Motor neuron (in vitro differentiated cells): ENCODE measurements at regions not wholly inside any gene's neighbourhood (a gene's known extent, or its start where the extent isn't known, plus 50 kb on each side); places are given as distances from the start of the nearest gene placed in this dataset.

Source experiments
- ATAC-seq, 8 experiments: fragments of 200-7000 bp; cut with Tn5 transposase; replicated peaks in 6 of 8; 2 replicates each; pipeline ENCODE4 v1.8.0; 2021; ENCODE audit warnings: mild to moderate bottlenecking in 8 of 8, moderate library complexity in 8 of 8
- H3K27ac ChIP-seq, 2 donors: fragments of 250-450 bp; sonication (Bioruptor Pico); 2 replicates each; pipeline ENCODE4 v1.9.0; 2021; ENCODE audit warnings: antibody characterized with exemption in 2 of 2, mild to moderate bottlenecking in 2 of 2, moderate library complexity in 1 of 2
- H3K4me1 ChIP-seq, 2 donors: fragments of 250-450 bp; sonication (Bioruptor Pico); replicated peaks in 1 of 2; 2 replicates each; pipeline ENCODE4 v1.6.1; 2021; ENCODE audit warnings: antibody characterized with exemption in 2 of 2, mild to moderate bottlenecking in 2 of 2, moderate library complexity in 1 of 2
- H3K4me3 ChIP-seq, 5 donors: fragments of 250-450 bp; sonication (Bioruptor Pico); 2 replicates each; pipeline ENCODE4 v1.9.0; 2021; ENCODE audit warnings: antibody characterized with exemption in 5 of 5, mild to moderate bottlenecking in 5 of 5, moderate library complexity in 4 of 5
- WGBS, 10 experiments: fragments of 450-650 bp; shearing (Covaris generic); methylation state at CpG; one replicate each; pipeline ENCODE4 v1.0.0; 2022; 5-methylcytosine and 5-hydroxymethylcytosine counted together
- in situ Hi-C, 9 experiments: fragments of 400-800 bp; cut with MboI; loops; one replicate each; pipeline ENCODE4 v1.15.0; 2021; ENCODE audit warnings: low sequenced_read_pairs in 9 of 9, low pct_unique_long_range_greater_than_20kb in 2 of 9; ENCODE audit not compliant: unreplicated experiment in 9 of 9

DNA sequence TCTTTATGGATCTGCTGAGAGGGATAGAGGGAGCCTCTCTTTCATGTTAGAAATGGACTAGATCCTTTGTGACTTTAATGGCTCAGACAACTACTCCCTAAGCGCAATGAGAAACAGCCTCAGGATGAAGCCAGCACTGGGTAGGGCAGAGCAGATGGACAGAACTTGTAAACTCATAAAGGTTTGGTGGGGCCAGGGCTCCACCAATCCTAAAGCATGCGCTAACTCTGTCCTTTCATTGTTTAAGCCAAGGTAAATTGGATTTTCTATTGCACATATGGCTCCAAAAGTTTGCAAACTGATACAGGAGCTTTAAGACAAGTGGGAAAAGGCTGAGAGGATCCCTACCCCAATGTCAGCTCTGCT is 178.1 kb upstream of the MEOX2 start:
- H3K27ac ChIP-seq: no peak overlapping the region
- no peak for ATAC-seq
- 83 to 100% (median 94%) methylated on average over 1 to 2 of the region's 2 CpGs; no CpG with 5 or more reads in 1 of the 10 experiments for WGBS, 10 experiments
- in situ Hi-C loops: no loop called here
- H3K4me3 ChIP-seq: no peak overlapping the region
- H3K4me1 ChIP-seq: no peaks in the 10 kb centered on the region

DNA sequence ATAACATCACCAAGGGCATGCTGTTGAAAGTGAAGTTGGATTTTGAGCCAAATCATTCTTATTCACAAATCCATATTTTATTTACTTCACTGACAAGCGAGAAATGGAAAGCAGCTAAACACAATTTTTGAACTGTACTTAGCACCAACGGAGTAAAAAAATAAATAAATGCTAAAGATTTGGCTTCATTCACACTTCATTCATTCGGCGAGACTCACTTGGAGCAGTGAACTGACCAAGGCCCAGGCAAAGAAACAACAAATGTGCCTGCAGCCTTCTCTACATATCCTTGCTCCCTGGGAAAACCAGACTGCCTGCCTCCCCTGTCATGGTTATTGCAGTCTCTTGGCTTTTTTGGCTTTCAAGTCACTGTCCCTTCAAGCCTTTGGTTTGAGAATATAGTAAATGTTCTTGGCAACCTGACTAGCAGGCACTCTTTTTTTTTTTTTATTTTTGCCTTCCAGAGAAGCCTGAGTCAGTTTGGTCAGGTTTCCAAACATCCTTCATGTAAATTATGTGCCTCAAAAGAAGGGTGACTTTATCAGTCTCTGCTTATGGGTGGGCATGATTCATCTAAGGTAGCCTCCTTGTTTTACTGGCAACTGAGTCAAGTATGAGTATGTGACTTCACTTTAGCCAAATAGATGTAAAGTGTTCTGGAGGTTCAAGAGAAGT is 177.6 kb upstream of the MEOX2 start:
- WGBS, 10 experiments: 76 to 100% (median 89%) methylated on average over 1 to 4 of the region's 4 CpGs
- in situ Hi-C loops: no loop called here
- Histone ChIP-seq H3K27ac (no peak overlapping the region), H3K4me3 (no peak overlapping the region), H3K4me1 (no peaks in the 10 kb centered on the region)
- ATAC-seq: peak in 1 of 8 experiments; percentile 42

DNA sequence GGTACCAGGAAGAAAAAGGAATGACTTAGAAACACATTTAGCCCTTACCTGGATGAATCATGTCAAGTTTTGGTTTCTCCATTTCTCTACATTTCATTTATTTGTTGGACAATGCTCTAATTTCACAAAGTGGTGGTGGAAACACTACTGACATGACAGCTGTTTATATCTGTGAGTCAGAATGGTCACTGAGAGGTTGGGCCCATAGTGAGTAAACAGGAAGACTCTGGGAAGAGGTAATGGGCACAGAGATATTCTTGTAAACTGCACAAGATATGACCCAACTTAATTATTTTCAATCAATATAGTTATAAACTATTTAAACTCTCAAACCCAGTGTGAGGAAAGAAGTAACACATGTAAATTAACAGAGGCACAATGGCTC is 176.3 kb upstream of the MEOX2 start:
- Histone ChIP-seq H3K27ac (no peak overlapping the region), H3K4me1 (no peaks in the 10 kb centered on the region), H3K4me3 (no peak overlapping the region)
- no peak for ATAC-seq
- in situ Hi-C loops: no loop called here

DNA sequence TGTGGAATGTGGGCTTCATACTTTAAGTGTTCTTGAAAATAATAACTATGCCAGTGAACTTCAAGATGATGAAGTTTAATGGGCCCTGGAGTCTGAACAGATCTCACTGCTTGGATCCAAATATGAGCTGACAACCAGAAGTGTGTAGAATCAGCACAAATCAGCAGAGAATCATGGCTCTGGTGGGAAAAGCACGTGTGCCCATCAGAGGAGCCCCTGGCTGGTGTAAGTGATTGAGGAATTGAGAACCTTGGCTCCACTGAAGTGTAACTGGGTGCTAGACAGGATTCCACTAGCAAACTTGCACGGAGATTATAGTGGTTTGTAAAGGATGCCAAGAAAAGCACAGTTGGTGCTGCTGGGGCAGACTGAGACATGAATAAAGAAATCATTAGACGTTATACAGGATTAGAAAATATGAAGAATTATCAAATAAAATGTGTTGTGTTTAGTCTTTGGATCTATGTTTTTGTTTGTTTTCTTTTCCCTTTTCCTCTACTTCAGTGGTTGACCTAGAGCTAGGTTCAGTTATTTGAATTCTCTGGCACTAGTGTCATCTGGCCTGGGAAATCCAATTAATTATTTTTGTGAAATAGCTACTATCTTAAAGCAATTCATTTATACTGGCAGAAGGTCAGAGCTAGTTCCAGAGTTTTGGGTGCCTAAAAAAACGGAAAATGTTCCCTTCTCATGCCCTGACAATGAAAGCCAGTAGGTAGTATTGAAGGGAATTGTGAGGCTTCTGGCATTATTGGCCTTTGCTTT is 175.7 kb upstream of the MEOX2 start:
- no peaks in the 10 kb centered on the region for H3K4me1 ChIP-seq
- 17 to 100% (median 80%) methylated on average over 1 to 4 of the region's 4 CpGs; no CpG with 5 or more reads in 1 of the 10 experiments for WGBS, 10 experiments

DNA sequence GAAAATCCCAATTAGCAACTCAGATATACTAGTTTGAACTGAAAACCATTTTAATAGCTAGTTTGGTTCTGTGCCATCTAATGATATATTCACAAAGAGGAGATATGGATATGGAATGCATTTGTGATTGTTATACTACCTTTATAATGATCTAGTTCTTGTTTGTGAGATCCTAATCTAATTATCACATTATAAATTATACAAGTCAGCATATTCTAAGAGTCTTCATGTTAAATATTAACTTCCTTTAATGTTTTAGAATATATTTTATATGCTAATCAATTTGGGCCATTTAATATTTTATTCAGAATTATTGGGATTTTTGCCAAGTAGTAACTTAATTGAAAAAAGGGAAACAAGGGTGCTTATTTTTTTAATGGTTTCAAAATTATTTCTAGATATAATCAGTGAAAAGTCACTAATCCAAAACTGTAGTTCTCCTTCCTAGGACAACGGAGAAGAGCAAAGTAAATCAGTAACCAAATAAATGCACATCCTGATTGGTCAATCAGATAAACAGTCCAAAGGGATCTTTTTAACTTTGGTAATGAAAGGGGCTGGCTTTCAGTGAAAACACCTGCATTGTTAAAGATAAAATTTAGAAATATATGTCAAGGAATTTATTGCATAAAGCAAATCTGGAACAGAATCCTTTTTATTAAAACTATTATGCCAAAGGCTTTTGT is 173.9 kb upstream of the MEOX2 start:
- H3K27ac ChIP-seq: no peak overlapping the region
- peaks cover 3 to 11% of the 10 kb centered on the region in 2 donors for H3K4me1 ChIP-seq
- WGBS, 10 experiments: 38 to 92% (median 63%) methylated on average over 1 of the region's 1 CpG; no CpG with 5 or more reads in 2 of the 10 experiments
- in situ Hi-C loops: no loop called here
- H3K4me3 ChIP-seq: no peak overlapping the region
- no peak for ATAC-seq

More for the DNA sequence above, 175.7 kb upstream of the MEOX2 start:
- in situ Hi-C loops: no loop called here
- Histone ChIP-seq H3K27ac (no peak overlapping the region), H3K4me3 (no peak overlapping the region)
- no peak for ATAC-seq

DNA sequence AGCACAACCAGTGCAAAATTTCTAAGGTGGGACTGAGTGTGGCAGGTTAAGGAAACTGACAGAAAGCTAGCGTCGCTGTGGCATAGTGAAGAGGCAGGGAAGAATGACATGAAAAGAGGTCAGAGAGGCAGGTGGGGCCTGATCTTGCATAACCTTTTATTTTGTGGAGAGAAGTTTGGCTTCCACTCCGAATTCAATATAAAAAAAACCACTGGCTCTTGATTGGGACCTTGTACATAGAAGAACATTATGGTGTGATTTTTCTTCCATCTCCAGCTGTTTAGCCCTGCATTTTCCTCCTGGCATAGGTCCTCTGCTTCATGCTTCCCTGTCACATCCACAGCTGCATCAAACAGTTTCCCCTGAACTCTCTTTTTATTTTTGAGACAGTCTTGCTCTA is 170.5 kb upstream of the MEOX2 start:
- Histone ChIP-seq H3K4me3 (no peak overlapping the region), H3K4me1 (peaks cover 6 to 24% of the 10 kb centered on the region in 2 donors), H3K27ac (no peak overlapping the region)
- WGBS, 10 experiments: 87 to 100% (median 100%) methylated on average over 1 to 3 of the region's 3 CpGs; no CpG with 5 or more reads in 2 of the 10 experiments
- ATAC-seq: no peak
- in situ Hi-C loops: no loop called here

DNA sequence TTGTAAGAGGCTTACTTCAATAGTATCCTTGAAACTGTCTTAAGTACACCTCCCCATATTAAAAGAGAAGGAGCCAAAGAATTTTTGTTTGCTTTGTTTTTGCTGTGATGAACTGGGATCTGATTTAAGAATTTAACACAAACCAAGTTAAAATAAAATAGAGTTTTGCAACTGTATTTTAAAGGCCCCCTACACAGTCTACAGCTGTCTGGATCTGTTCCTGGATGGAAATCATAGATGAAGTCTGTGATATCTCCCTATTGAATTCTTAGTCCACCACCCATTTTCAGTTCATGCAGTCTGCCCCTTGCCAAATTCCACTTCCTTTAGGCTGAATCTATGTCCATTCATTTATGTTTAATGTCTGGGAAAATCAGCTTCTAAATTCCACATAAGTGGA is 169.8 kb upstream of the MEOX2 start:
- in situ Hi-C loops: no loop called here
- ATAC-seq: peak in 1 of 8 experiments; percentile 42
- Histone ChIP-seq H3K4me1 (peaks cover 6 to 24% of the 10 kb centered on the region in 2 donors), H3K4me3 (no peak overlapping the region), H3K27ac (no peak overlapping the region)

DNA sequence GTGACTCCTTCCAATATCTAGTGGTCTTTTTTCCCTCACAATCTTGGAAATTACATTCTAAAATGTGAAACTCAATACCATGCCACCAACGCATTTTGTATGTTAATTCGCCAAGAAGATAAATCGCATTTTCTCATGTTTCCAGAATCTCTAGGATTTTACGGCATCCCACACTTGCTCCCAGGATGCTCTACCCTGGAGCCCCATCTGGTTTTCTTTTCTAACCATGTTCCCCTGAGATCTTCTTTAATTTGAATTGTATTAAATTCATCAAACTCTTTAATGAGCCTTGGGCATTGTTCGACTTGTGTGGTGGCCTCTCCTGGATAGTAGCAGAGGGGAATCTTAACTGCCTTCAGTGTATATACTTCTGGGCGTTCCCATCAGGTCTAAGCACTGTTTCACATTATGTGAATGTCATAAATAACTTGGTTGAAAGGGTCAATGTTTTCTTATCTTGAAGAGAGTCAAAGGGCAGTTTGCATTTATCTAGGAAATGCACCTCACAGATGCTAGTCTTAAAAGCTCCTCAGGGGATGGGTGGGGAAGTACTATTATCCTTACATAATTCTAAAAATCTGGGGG is 169.1 kb upstream of the MEOX2 start:
- Histone ChIP-seq H3K4me1 (peaks cover 6 to 24% of the 10 kb centered on the region in 2 donors), H3K27ac (no peak overlapping the region), H3K4me3 (no peak overlapping the region)
- in situ Hi-C loops: no loop called here
- peak; percentile 54 to 97 (median 88) for ATAC-seq
- WGBS, 10 experiments: 11 to 69% (median 44%) methylated on average over 1 to 6 of the region's 6 CpGs; no CpG with 5 or more reads in 1 of the 10 experiments

DNA sequence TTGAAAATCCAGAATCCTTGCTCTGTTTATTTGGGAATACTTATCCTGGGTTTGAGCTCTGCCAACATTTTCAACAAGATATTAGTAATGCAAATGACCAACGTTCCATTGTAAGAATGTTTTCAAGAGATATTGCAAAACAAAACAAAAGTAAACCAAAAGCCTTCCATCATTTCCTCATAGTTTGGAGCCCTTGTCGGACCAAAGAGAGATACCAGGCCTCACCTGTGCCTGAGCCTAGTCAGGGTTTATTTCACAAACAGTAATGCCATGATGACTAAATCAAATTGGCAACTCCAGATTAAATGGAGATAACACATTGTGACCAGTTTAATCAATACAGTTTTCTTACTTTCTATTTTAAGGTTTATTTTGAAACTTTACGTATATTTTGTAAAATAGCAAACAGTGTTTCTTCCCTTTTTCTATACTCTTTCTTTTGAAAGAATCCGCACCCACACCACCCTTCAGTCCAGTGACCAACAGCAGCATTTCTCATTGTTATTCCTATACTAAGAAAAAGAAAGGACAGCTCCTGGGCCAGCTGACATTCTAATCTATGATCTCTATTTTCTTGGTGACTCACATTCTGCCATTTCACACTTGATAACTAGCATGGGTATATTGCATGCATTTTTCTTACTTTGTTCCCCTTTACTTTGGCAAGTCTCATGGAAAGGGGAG is 168.5 kb upstream of the MEOX2 start:
- peak in 7 of 8 experiments; percentile 40 to 71 (median 57) for ATAC-seq
- H3K4me1 ChIP-seq: peaks cover 6 to 24% of the 10 kb centered on the region in 2 donors
- in situ Hi-C loops: no loop called here
- no peak overlapping the region for H3K4me3 ChIP-seq
- no peak overlapping the region for H3K27ac ChIP-seq
- 61 to 96% (median 80%) methylated on average over 2 to 4 of the region's 4 CpGs for WGBS, 10 experiments

DNA sequence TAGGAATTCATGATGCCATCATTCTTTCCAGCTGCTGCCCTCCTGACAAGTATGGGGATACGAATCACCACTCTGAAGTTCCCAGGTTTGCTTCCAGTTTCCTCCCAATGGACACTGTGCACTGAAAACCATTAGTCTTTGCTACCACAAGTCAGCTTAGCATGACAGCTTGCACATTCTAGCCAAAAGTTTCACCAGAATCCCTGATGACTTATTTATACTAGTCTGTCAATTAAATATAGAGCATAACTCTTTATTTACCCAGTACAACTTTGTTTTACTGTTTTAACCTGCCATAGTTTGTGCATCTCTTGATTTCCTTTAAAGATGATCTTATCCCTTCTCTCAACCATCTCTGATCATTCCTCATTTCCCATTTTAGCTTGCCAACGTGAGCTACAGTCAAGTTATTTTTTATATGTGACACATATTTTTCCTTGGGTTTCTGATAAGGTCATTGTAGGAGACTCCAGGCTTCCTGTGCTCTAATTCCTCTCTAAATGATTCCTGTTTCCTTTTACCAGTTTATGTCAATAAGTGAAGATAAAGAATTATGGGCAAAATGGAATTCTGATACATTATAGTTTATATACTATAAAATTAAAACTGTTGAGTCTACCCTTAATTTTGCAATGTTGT is 167.5 kb upstream of the MEOX2 start:
- in situ Hi-C loops: no loop called here
- 40 to 100% (median 73%) methylated on average over 1 to 2 of the region's 2 CpGs; no CpG with 5 or more reads in 1 of the 10 experiments for WGBS, 10 experiments
- Histone ChIP-seq H3K4me1 (peaks cover 6 to 24% of the 10 kb centered on the region in 2 donors), H3K27ac (no peak overlapping the region), H3K4me3 (no peak overlapping the region)
- no peak for ATAC-seq

DNA sequence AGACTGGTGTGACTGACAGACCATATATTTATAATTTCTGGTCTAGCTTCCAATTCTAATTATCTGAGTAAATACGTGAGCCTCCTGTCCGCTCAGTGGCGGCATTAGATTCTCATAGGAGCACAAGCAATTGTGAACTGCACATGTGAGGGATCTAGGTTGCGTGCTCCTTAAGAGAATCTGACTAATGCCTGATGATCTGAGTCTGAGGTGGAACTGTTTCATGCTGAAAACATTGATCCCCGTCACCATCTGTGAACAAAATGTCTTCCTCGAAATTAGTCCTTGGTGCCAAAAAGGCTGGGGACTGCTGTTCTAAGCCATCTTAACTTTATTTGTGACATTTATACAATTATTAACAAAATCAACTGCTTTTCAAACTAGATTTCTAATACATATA is 164.7 kb upstream of the MEOX2 start:
- Histone ChIP-seq H3K4me1 (peaks cover 6 to 21% of the 10 kb centered on the region in 2 donors), H3K4me3 (no peak overlapping the region), H3K27ac (no peak overlapping the region)
- in situ Hi-C loops: no loop called here
- WGBS, 10 experiments: 51 to 100% (median 92%) methylated on average over 1 to 6 of the region's 6 CpGs; no CpG with 5 or more reads in 2 of the 10 experiments
- ATAC-seq: no peak

DNA sequence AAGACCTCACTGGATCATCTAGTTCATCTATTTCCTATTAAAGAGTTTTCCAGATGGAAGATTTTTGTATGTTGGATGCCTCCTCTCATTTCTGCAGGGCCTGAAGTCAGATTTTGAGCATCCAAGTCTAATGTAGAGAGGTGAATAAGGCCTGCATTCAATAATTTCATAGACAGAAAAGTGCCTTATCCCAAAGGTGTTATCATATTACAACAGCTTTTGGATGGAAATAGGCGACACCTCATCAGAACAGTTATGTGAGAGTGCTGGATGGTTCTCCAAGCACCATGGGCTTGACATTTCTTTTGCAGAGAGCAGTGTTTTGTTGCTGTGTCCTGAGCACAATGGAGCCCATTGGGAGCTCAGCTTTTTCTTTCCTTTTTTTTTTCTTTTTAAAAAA is 162.4 kb upstream of the MEOX2 start:
- no peak overlapping the region for H3K27ac ChIP-seq
- 50 to 100% (median 100%) methylated on average over 1 of the region's 1 CpG; no CpG with 5 or more reads in 5 of the 10 experiments for WGBS, 10 experiments
- ATAC-seq: no peak
- H3K4me3 ChIP-seq: no peak overlapping the region
- in situ Hi-C loops: no loop called here
- no peaks in the 10 kb centered on the region for H3K4me1 ChIP-seq
